GM12878 (cell line): ENCODE measurements at regions not wholly inside any gene's neighbourhood (a gene's known extent, or its start where the extent isn't known, plus 50 kb on each side); places are given as distances from the start of the nearest gene placed in this dataset.

Source experiments
- ATAC-seq: fragments of 200-7000 bp; cut with Tn5 transposase; 3 replicates; pipeline ENCODE4 v1.9.1; 2020; ENCODE audit warnings: mild to moderate bottlenecking, moderate library complexity
- BruUV-seq: library from RNA; stranded (reverse); fragments of 400-500 nt; replicated peaks from 2 replicates; lab custom pipeline; 2021; lab: Mats Ljungman, UMichigan
- CTCF ChIA-PET: fragments of 300-600 bp; sonication (Branson Sonifier 250); formaldehyde crosslinking; extraction: SDS; loops from one replicate; lab custom pipeline; 2021; ENCODE audit warnings: inconsistent platforms; lab: Yijun Ruan, JAX
- POLR2A ChIA-PET: fragments of 350-600 bp; formaldehyde crosslinking; extraction: SDS; loops from one replicate; lab custom pipeline; 2021; ENCODE audit warnings: inconsistent platforms; lab: Charles Lee
- RAD21 ChIA-PET: fragments of 300-600 bp; sonication (Branson Sonifier 250); formaldehyde crosslinking; loops from one replicate; lab custom pipeline; 2023; ENCODE audit warnings: antibody characterized with exemption; ENCODE audit not compliant: unreplicated experiment; lab: Charles Lee
- SMC1A ChIA-PET: fragments of 300-600 bp; sonication (Branson Sonifier 250); formaldehyde crosslinking; loops from one replicate; lab custom pipeline; 2023; ENCODE audit not compliant: unreplicated experiment, uncharacterized antibody; lab: Charles Lee
- DNase-seq: peaks from one replicate; pipeline ENCODE4 v3.0.0-alpha.2; 2011; ENCODE audit warnings: low read depth, low spot score
- FAIRE-seq: peaks from 3 replicates; lab custom pipeline; 2011; peaks lifted over from hg19 to GRCh38; lab: Jason Lieb, UNC
- H2AFZ ChIP-seq: 2 replicates; pipeline ENCODE4 v1.6.0; 2011; ENCODE audit warnings: low read depth, low read length, control low read depth; ENCODE audit not compliant: control insufficient read depth
- H3K27ac ChIP-seq: 2 replicates; pipeline ENCODE4 v1.5.1; 2011; ENCODE audit warnings: control low read depth; ENCODE audit not compliant: control insufficient read depth, insufficient read depth
- H3K27me3 ChIP-seq, 2 experiments: replicated peaks in 1 of 2; 2 replicates each; pipeline versions ENCODE4 v1.6.0 to v1.6.1; 2011; ENCODE audit warnings: low read length in 1 of 2; ENCODE audit not compliant: control insufficient read depth in 2 of 2, insufficient read depth in 2 of 2
- H3K36me3 ChIP-seq, 2 experiments: 2 replicates each; pipeline ENCODE4 v1.5.1; 2011; ENCODE audit warnings: low read length in 1 of 2; ENCODE audit not compliant: control insufficient read depth in 2 of 2, insufficient read depth in 2 of 2
- H3K4me1 ChIP-seq: 2 replicates; pipeline ENCODE4 v1.6.1; 2011; ENCODE audit warnings: mild to moderate bottlenecking, low read length, moderate library complexity, mixed read lengths; ENCODE audit not compliant: control insufficient read depth, insufficient read depth
- H3K4me2 ChIP-seq: 2 replicates; pipeline ENCODE4 v1.6.0; 2011; ENCODE audit warnings: control low read depth; ENCODE audit not compliant: control insufficient read depth, insufficient read depth
- H3K4me3 ChIP-seq: fragments of 200-600 bp; sonication (generic); 2 replicates; pipeline ENCODE4 v1.5.1; 2016
- H3K79me2 ChIP-seq: 2 replicates; pipeline ENCODE4 v1.6.0; 2011; ENCODE audit warnings: low read length; ENCODE audit not compliant: control insufficient read depth, insufficient read depth
- H3K9ac ChIP-seq: 2 replicates; pipeline ENCODE4 v1.8.0; 2011; ENCODE audit warnings: low read length, control low read depth, mixed read lengths; ENCODE audit not compliant: control insufficient read depth, insufficient read depth
- H3K9me3 ChIP-seq: replicated peaks from 3 replicates; pipeline ENCODE4 v1.5.1; 2011; ENCODE audit warnings: mild to moderate bottlenecking, low read length; ENCODE audit not compliant: control insufficient read depth, insufficient read depth
- H4K20me1 ChIP-seq: 2 replicates; pipeline ENCODE4 v1.6.0; 2011; ENCODE audit not compliant: control insufficient read depth, insufficient read depth
- ASH2L ChIP-seq: fragments of 300-600, 200-600 bp; sonication (generic); IDR thresholded peaks from 2 replicates; pipeline ENCODE4 v1.6.1; 2017; ENCODE audit warnings: low read depth, mild to moderate bottlenecking, borderline replicate concordance
- CREB1 ChIP-seq: IDR thresholded peaks from 2 replicates; pipeline ENCODE4 v1.6.1; 2012; ENCODE audit warnings: low read depth, mild to moderate bottlenecking, inconsistent platforms
- EGR1 ChIP-seq, 2 experiments: IDR thresholded peaks; 1 replicate in 1 of 2; 2 replicates in 1 of 2; pipeline ENCODE4 v1.6.1; 2011 to 2012; ENCODE audit warnings: low read depth in 2 of 2, low read length in 2 of 2, borderline replicate concordance in 1 of 2, mild to moderate bottlenecking in 1 of 2, moderate library complexity in 1 of 2
- ESRRA ChIP-seq: IDR thresholded peaks from 2 replicates; pipeline ENCODE4 v1.6.1; 2012; ENCODE audit warnings: mild to moderate bottlenecking, low read length, improper control_type of control experiment
- FOS ChIP-seq: IDR thresholded peaks from 3 replicates; pipeline ENCODE4 v1.6.1; 2011; ENCODE audit warnings: borderline replicate concordance; ENCODE audit not compliant: insufficient read length; ENCODE audit errors: extremely low read depth
- KDM1A ChIP-seq: fragments of 200-600 bp; sonication (generic); IDR thresholded peaks from 2 replicates; pipeline ENCODE4 v1.6.1; 2016; ENCODE audit warnings: borderline replicate concordance
- MYB ChIP-seq: fragments of 150-350 bp; IDR thresholded peaks from 2 replicates; pipeline ENCODE4 v1.6.1; 2014; ENCODE audit warnings: mild to moderate bottlenecking, low read depth, low read length, borderline replicate concordance
- MYC ChIP-seq: IDR thresholded peaks from 2 replicates; pipeline ENCODE4 v1.6.1; 2011; ENCODE audit warnings: mild to moderate bottlenecking, low read length, moderate library complexity, inconsistent platforms; ENCODE audit not compliant: insufficient read depth, insufficient replicate concordance, insufficient read length, severe bottlenecking
- NFIC ChIP-seq: IDR thresholded peaks from 2 replicates; pipeline ENCODE4 v1.6.1; 2012; ENCODE audit warnings: low read depth, mild to moderate bottlenecking, inconsistent platforms, low read length, moderate library complexity
- PML ChIP-seq: IDR thresholded peaks from 2 replicates; pipeline ENCODE4 v1.6.1; 2012; ENCODE audit warnings: low read length, inconsistent platforms
- POLR2AphosphoS2 ChIP-seq: IDR thresholded peaks from 2 replicates; pipeline ENCODE4 v1.6.1; 2011; ENCODE audit warnings: low read depth, mild to moderate bottlenecking, low read length, improper control_type of control experiment, moderate library complexity
- RUNX3 ChIP-seq: IDR thresholded peaks from 2 replicates; pipeline ENCODE4 v1.6.1; 2012; ENCODE audit warnings: low read length, inconsistent platforms
- SP1 ChIP-seq: IDR thresholded peaks from one replicate; pipeline ENCODE4 v1.6.1; 2011; ENCODE audit warnings: low read depth, low read length
- WRNIP1 ChIP-seq: IDR thresholded peaks from 2 replicates; pipeline ENCODE4 v1.6.1; 2011; ENCODE audit warnings: low read depth, low read length, improper control_type of control experiment, borderline replicate concordance
- ZNF384 ChIP-seq: IDR thresholded peaks from 2 replicates; pipeline ENCODE4 v1.6.1; 2012; ENCODE audit warnings: low read depth, mild to moderate bottlenecking, low read length, improper control_type of control experiment, borderline replicate concordance
- WGBS: methylation state at CpG from one replicate; pipeline ENCODE4 v1.1.6; 2016; ENCODE audit warnings: low lambda C conversion rate; ENCODE audit not compliant: insufficient replicate concordance, insufficient coverage; ENCODE audit errors: missing lambda C conversion rate; 5-methylcytosine and 5-hydroxymethylcytosine counted together
- in situ Hi-C: fragments of 300-500 bp; cut with MboI; formaldehyde crosslinking; loops from 9 replicates; pipeline ENCODE4 v1.14.3; 2018; ENCODE audit warnings: mixed read lengths
- intact Hi-C: fragments of 100-400 bp; cut with micrococcal nuclease; formaldehyde crosslinking; loops from one replicate; pipeline ENCODE4 v1.14.2; 2022; ENCODE audit not compliant: unreplicated experiment

- intact Hi-C loops: no loop called here
- ChIA-PET CTCF (interaction anchor here (0.7 to 1.3 kb wide), 2 partner anchors 19 to 42 kb away, joined by 3 to 4 read pairs; no protein-coding TSS in a partner anchor), POLR2A (no interaction called here), RAD21 (no interaction called here)
- no peaks in the 10 kb centered on the region for H3K27me3 ChIP-seq
- no peaks in the 10 kb centered on the region for H3K9me3 ChIP-seq
- no peak overlapping the region for H3K27ac ChIP-seq
- H3K4me3 ChIP-seq: no peak overlapping the region
- no TSS peak for BruUV-seq
- DNase-seq: no peak
- H3K9ac ChIP-seq: no peak overlapping the region
- no peaks in the 10 kb centered on the region for H4K20me1 ChIP-seq
- WGBS: 20% methylated on average over 4 of the region's 4 CpGs
- no peaks in the 10 kb centered on the region for H3K79me2 ChIP-seq
- no peaks in the 10 kb centered on the region for H3K4me1 ChIP-seq
- H2AFZ ChIP-seq: no peak overlapping the region
- TF ChIP-seq POLR2AphosphoS2: no peak
- TF ChIP-seq NFIC: no peak
- TF ChIP-seq, all 136 proteins: peak for 0
- ATAC-seq (no peak), FAIRE-seq (no peak)
- Histone ChIP-seq H3K4me2 (no peak overlapping the region), H3K36me3 (no peaks in the 10 kb centered on the region)
- in situ Hi-C loops: no loop called here
- SMC1A ChIA-PET: interaction anchor here (0.6 to 1.2 kb wide), 4 partner anchors 9 to 101 kb away, joined by 3 to 4 read pairs (median 4); no protein-coding TSS in a partner anchor
Measured at GRCh38 chr4:176393306-176394013, 73.7 kb downstream of the SPCS3 start.

GRCh38 chr4:176400816-176401461, 81.2 kb downstream of the SPCS3 start:
- no TSS peak for BruUV-seq
- Histone ChIP-seq H3K27ac (no peak overlapping the region), H3K9me3 (no peaks in the 10 kb centered on the region; the same call in 2 of the 3 replicates), H2AFZ (no peak overlapping the region), H3K79me2 (no peaks in the 10 kb centered on the region), H3K9ac (no peak overlapping the region), H3K4me3 (no peak overlapping the region)
- ChIA-PET RAD21 (no interaction called here), POLR2A (no interaction called here), CTCF (no interaction called here)
- 5% methylated on average over 1 of the region's 1 CpG for WGBS
- no peak for ATAC-seq
- intact Hi-C loops: no loop called here
- TF ChIP-seq EGR1 (IDR thresholded peaks at IDR 0.05; ENCODE audit: borderline replicate concordance in 1 of 2, low read depth in 2 of 2, low read length in 2 of 2): no peak
- TF ChIP-seq KDM1A: no peak
- no peak for TF ChIP-seq WRNIP1
- TF ChIP-seq FOS: no peak
- no peak for TF ChIP-seq RUNX3
- no peak for TF ChIP-seq MYC
- no peak for TF ChIP-seq CREB1
- no peak for TF ChIP-seq ASH2L
- TF ChIP-seq SP1: no peak
- TF ChIP-seq PML: no peak
- no peak for TF ChIP-seq MYB
- TF ChIP-seq ZNF384: no peak
- TF ChIP-seq ESRRA: no peak
- TF ChIP-seq, all 136 proteins: peak for 0
- Histone ChIP-seq H3K36me3 (no peaks in the 10 kb centered on the region), H3K4me1 (no peaks in the 10 kb centered on the region), H3K4me2 (no peak overlapping the region), H3K27me3 (no peaks in the 10 kb centered on the region), H4K20me1 (no peaks in the 10 kb centered on the region)
- FAIRE-seq (no peak), DNase-seq (no peak)
- in situ Hi-C loops: no loop called here
- SMC1A ChIA-PET: interaction anchor here (1.1 kb wide), 1 partner anchor 10 kb away, joined by 3 read pairs; no protein-coding TSS in a partner anchor
